ENCODE measurements at regions not wholly inside any gene's neighbourhood (a gene's known extent, or its start where the extent isn't known, plus 50 kb on each side); places are given as distances from the start of the nearest gene placed in this dataset.

GRCh38 chr18:73987247-73987980 lies 160.2 kb downstream of the FBXO15 start:
- H2BK120ac ChIP-seq (ENCODE audit: low read depth, low read length, poor library complexity, severe bottlenecking), result no peak overlapping the region
- no peak overlapping the region for H3K4ac ChIP-seq (ENCODE audit: low read depth, low read length)
- Mint-ChIP-seq H3K27ac (no peak overlapping the region), H3K36me3 (ENCODE audit: insufficient read depth in 1 of 3, low read depth in 3 of 3) (peaks cover 4 to 12% (median 9%) of the 10 kb centered on the region in 3 experiments), H3K4me1 (no peaks in the 10 kb centered on the region), H3K27me3 (ENCODE audit: low read depth) (peaks cover 2% of the 10 kb centered on the region; the same call in 1 of the 2 replicates), H3K4me3 (no peak overlapping the region; a peak in 1 of 5 replicates), H3K9me3 (peaks cover 15 to 16% of the 10 kb centered on the region in 2 experiments)
- no CpG with 5 or more reads among the region's 2 CpGs for WGBS (ENCODE audit: extremely low coverage, insufficient read length, low lambda C conversion rate)
- no peak overlapping the region for H4K91ac ChIP-seq (ENCODE audit: insufficient read length, low read depth, low read length)
- peaks cover 6% of the 10 kb centered on the region for H3K9me3 ChIP-seq (ENCODE audit: control insufficient read depth, low read depth, low read length)
- H3K23ac ChIP-seq (ENCODE audit: insufficient read length, low read depth, low read length), result no peak overlapping the region
- TF ChIP-seq, protein P1, sequence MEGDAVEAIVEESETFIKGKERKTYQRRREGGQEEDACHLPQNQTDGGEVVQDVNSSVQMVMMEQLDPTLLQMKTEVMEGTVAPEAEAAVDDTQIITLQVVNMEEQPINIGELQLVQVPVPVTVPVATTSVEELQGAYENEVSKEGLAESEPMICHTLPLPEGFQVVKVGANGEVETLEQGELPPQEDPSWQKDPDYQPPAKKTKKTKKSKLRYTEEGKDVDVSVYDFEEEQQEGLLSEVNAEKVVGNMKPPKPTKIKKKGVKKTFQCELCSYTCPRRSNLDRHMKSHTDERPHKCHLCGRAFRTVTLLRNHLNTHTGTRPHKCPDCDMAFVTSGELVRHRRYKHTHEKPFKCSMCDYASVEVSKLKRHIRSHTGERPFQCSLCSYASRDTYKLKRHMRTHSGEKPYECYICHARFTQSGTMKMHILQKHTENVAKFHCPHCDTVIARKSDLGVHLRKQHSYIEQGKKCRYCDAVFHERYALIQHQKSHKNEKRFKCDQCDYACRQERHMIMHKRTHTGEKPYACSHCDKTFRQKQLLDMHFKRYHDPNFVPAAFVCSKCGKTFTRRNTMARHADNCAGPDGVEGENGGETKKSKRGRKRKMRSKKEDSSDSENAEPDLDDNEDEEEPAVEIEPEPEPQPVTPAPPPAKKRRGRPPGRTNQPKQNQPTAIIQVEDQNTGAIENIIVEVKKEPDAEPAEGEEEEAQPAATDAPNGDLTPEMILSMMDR (conservative IDR thresholded peaks at IDR 0.05), result no peak
- H2AFZ ChIP-seq (ENCODE audit: low read length), result no peak overlapping the region
- H3K56ac ChIP-seq (ENCODE audit: insufficient read length, low read depth, low read length), result no peak overlapping the region
- no peak for DNase-seq
- no peak overlapping the region for H4K5ac ChIP-seq (ENCODE audit: insufficient read length, low read depth, low read length)
- H3K79me1 ChIP-seq (ENCODE audit: insufficient read depth, low read depth, low read length, poor library complexity, severe bottlenecking), result no peaks in the 10 kb centered on the region
- no peak overlapping the region for H2BK20ac ChIP-seq (ENCODE audit: low read depth, low read length, poor library complexity, severe bottlenecking)
- H2BK12ac ChIP-seq (ENCODE audit: insufficient read length, low read depth, low read length), result no peak overlapping the region
- no peak overlapping the region for H3K18ac ChIP-seq (ENCODE audit: insufficient read length, low read depth, low read length)
- H2BK15ac ChIP-seq (ENCODE audit: low read depth, low read length), result no peak overlapping the region
- H3K4me2 ChIP-seq (ENCODE audit: insufficient read depth, insufficient read length, low read length), result no peak overlapping the region
- no peaks in the 10 kb centered on the region for H4K20me1 ChIP-seq (ENCODE audit: control insufficient read depth, insufficient read depth, insufficient read length)
- no peak overlapping the region for H3K14ac ChIP-seq (ENCODE audit: insufficient read depth, low read length)
- no peaks in the 10 kb centered on the region for H3K27me3 ChIP-seq (ENCODE audit: insufficient read depth, low read length)
- no peak overlapping the region for H2BK5ac ChIP-seq (ENCODE audit: insufficient read length, low read length)
- H3T11ph ChIP-seq (ENCODE audit: low read length), result no peak overlapping the region
- no peak overlapping the region for H4K8ac ChIP-seq (replicated peaks; ENCODE audit: insufficient read length, low read depth, low read length)
- no peak overlapping the region for H3K27ac ChIP-seq (ENCODE audit: insufficient read length, low read depth, low read length)
- H3K79me2 ChIP-seq (ENCODE audit: insufficient read depth, low read length), result no peaks in the 10 kb centered on the region
- H3K9ac ChIP-seq (ENCODE audit: extremely low read depth, insufficient read length, low read length), result no peak overlapping the region
- H3K4me1 ChIP-seq (ENCODE audit: insufficient read depth, low read length), result no peaks in the 10 kb centered on the region
- no peaks in the 10 kb centered on the region for H3K23me2 ChIP-seq (ENCODE audit: insufficient read length, low read depth, low read length, poor library complexity, severe bottlenecking)
- H2AK5ac ChIP-seq (ENCODE audit: insufficient read length, low read length), result no peak overlapping the region

Data from H9 (cell line).